Lower leg skin (tissue), 4 donors: ENCODE measurements at regions not wholly inside any gene's neighbourhood (a gene's known extent, or its start where the extent isn't known, plus 50 kb on each side); places are given as distances from the start of the nearest gene placed in this dataset.

Source experiments
- DNase-seq, 2 donors: peaks; one replicate each; pipeline ENCODE4 v3.0.0-alpha.2; 2019; ENCODE audit warnings: low spot score in 2 of 2
- H3K4me3 ChIP-seq: fragments of 200-600 bp; sonication (generic); 2 replicates; pipeline ENCODE4 v1.5.1; 2017; ENCODE audit warnings: mild to moderate bottlenecking, low read depth; ENCODE audit not compliant: poor library complexity, severe bottlenecking
- POLR2A ChIP-seq, 2 donors: fragments of 450-650 bp; IDR thresholded peaks; one replicate each; pipeline ENCODE4 v1.6.1; 2016 to 2017; ENCODE audit warnings: antibody characterized with exemption in 2 of 2, mild to moderate bottlenecking in 1 of 2, moderate library complexity in 1 of 2
- WGBS, 2 donors: methylation state at CpG; one replicate each; pipeline ENCODE4 v1.1.5; 2018; 5-methylcytosine and 5-hydroxymethylcytosine counted together
- intact Hi-C: fragments of 100-400 bp; cut with DNase I; formaldehyde crosslinking; loops from one replicate; pipeline ENCODE4 v1.15.0; 2023; ENCODE audit warnings: low total_unique reads
- TF ChIP-seq, protein P1 (sequence below), 3 donors: fragments of 450-650 bp; IDR thresholded peaks; one replicate each; pipeline ENCODE4 v1.5.1; 2016; ENCODE audit warnings: antibody characterized with exemption in 3 of 3, mild to moderate bottlenecking in 3 of 3, moderate library complexity in 2 of 3

DNA sequence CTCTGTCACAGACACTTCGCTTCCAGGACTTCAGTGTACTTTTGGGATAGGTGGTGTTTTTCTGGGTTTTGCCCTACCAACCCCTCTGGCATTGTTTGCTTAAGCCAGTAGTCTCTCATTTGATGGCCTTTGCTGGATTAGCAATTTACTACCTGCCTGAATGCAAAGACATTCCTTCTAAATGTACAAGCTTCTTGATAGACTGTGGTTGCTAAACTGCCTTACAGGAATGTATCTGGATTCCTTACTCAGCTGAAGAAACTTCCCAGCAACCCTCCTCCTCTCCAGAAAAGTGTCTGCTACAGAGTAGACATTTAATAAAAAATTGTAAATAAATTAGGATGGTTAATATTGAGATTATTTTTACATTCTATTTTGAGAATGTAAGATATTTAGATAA, 1916.7 kb downstream of the EFNA5 start:
- no peak for DNase-seq
- H3K4me3 ChIP-seq: no peak overlapping the region
- 85 to 91% methylated on average over 1 of the region's 1 CpG for WGBS, 2 donors
- intact Hi-C loops: no loop called here
- no peak for TF ChIP-seq POLR2A (IDR thresholded peaks at IDR 0.05)
- TF ChIP-seq, protein P1, sequence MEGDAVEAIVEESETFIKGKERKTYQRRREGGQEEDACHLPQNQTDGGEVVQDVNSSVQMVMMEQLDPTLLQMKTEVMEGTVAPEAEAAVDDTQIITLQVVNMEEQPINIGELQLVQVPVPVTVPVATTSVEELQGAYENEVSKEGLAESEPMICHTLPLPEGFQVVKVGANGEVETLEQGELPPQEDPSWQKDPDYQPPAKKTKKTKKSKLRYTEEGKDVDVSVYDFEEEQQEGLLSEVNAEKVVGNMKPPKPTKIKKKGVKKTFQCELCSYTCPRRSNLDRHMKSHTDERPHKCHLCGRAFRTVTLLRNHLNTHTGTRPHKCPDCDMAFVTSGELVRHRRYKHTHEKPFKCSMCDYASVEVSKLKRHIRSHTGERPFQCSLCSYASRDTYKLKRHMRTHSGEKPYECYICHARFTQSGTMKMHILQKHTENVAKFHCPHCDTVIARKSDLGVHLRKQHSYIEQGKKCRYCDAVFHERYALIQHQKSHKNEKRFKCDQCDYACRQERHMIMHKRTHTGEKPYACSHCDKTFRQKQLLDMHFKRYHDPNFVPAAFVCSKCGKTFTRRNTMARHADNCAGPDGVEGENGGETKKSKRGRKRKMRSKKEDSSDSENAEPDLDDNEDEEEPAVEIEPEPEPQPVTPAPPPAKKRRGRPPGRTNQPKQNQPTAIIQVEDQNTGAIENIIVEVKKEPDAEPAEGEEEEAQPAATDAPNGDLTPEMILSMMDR (IDR thresholded peaks at IDR 0.05): no peak

DNA sequence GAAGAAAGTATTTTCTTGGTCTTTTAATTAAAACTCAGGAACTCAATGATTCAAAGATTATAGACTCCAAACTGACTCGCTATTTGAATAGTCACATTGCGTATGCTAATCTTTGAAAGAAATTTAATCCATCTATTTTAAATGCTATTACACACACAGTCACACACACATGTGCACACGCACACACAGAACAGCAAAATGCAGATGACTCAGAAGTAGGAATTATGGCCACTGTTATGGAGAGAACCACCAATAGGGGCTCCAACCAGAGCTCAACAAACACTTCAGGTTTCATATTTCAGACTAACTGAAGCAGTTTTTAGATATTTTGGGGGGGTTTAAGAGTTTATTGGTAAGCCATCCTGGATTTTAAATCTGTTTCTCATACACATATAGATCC, 1917.9 kb downstream of the EFNA5 start:
- TF ChIP-seq, protein P1 (IDR thresholded peaks at IDR 0.05): no peak
- TF ChIP-seq POLR2A (IDR thresholded peaks at IDR 0.05): no peak
- H3K4me3 ChIP-seq: no peak overlapping the region
- no peak for DNase-seq
- 91 to 95% methylated on average over 3 of the region's 3 CpGs for WGBS, 2 donors
- intact Hi-C loops: no loop called here

DNA sequence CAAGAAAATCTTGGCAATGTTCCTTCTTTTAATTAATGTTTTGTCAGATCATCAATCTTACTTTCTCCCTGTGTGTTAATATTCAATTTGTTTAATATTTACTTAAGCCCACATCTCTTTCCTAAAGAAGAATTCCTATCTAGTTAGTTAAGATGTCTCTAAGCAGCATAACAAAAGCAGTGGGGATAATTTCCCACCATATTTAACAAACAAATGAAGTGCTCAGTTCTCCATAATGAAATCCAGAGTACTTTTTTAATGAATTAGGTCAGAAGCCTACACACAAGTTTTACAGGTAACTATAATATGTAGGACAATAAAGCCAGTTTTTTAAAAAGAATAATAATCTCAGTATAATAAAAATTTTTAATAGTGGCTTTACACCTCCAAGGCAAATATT, 1918.8 kb downstream of the EFNA5 start:
- intact Hi-C loops: no loop called here
- DNase-seq: no peak
- no peak for TF ChIP-seq POLR2A (IDR thresholded peaks at IDR 0.05)
- TF ChIP-seq, protein P1 (IDR thresholded peaks at IDR 0.05): no peak

DNA sequence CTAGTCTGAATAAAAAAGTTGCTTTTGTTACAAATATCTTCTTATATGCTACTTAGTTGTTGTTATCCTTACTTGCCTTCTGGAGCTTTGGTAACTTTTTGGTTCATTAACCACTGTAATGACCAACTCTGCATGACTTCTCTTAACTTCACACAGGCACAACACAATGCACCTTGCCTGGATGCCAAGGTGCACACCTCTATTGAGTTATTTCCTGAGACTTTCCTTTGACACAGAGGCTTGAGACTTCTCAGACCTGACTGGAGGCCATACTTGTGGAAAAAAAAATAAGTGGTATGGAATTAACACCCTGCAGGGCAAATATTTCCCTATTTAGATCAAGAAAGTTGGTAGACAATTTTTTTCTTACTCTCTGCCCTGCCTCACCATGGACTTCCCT, 1925.6 kb downstream of the EFNA5 start:
- no peak for DNase-seq
- TF ChIP-seq, protein P1 (IDR thresholded peaks at IDR 0.05): no peak
- no peak for TF ChIP-seq POLR2A (IDR thresholded peaks at IDR 0.05)
- intact Hi-C loops: no loop called here
- H3K4me3 ChIP-seq: no peak overlapping the region

More for the DNA sequence above, 1918.8 kb downstream of the EFNA5 start:
- H3K4me3 ChIP-seq: no peak overlapping the region

DNA sequence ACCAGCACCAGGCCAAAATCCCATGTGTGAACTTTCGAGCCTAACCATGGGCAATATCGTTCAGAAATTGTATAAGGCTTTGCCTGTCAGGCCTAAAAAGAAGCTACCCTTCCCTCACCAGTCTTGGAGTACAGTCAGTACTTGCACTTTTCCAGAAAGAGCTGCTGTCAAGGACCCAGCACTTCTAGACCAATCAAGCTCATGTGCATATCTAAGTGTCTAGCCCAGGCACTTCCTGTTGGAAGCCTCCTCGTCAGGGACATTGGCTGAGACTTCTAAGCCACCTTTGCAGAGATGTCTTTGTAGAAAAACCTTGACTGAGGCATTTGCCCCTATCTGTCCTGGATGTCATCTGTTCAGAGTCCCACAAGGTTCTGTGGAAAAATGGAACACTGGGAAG, 1930.5 kb downstream of the EFNA5 start:
- TF ChIP-seq POLR2A (IDR thresholded peaks at IDR 0.05): no peak
- TF ChIP-seq, protein P1 (IDR thresholded peaks at IDR 0.05): no peak
- WGBS, 2 donors: 76 to 94% methylated on average over 3 of the region's 3 CpGs

DNA sequence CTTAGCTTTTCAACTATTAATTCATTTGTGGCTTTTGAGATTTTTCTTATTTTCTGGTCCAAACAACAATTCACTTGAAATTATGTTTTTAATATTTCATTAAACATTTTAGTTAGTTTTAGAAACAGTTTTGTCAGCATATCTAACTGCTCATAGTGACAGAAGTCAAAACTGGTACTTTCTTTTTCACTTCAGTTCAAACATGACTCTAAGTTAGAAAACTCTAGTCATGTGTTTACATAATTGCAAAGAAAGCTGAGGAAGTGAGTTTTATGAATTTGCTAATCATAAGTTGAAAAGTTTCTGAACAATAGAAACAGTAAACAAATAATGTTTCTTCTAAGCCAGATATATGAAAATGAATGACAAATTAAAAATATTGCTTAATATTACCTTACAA, 1931.0 kb downstream of the EFNA5 start:
- intact Hi-C loops: no loop called here
- H3K4me3 ChIP-seq: no peak overlapping the region
- no peak for DNase-seq
- no peak for TF ChIP-seq POLR2A (IDR thresholded peaks at IDR 0.05)
- TF ChIP-seq, protein P1 (IDR thresholded peaks at IDR 0.05): no peak

More for the DNA sequence above, 1930.5 kb downstream of the EFNA5 start:
- intact Hi-C loops: no loop called here
- no peak overlapping the region for H3K4me3 ChIP-seq
- no peak for DNase-seq
